ENCODE measurements at regions not wholly inside any gene's neighbourhood (a gene's known extent, or its start where the extent isn't known, plus 50 kb on each side); places are given as distances from the start of the nearest gene placed in this dataset.
"Not testable (repeated sequence)": the region's sequence is repeated elsewhere in the genome, so short reads cannot be mapped to it uniquely, and the experiment has no call there.

DNA sequence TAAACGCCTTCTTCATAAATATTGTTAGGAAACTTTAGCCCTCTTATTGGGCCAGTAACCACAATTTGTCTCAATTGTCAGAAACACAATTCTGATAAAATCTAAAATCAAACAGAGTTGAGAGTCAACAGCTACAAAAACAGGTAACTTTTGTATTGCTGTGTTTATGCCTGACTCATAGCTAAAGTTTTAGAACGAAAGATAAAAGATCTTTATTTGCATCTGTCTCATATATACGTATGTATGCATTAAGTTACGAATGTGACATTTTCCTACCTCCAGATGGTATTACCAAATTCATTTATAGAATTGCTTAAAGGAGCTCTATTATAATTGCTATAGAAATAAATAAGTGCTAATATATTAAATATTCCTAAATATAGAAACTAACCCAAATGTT is 887.9 kb upstream of the NDST4 start:
- no peak for DNase-seq

GRCh38 chr4:115986573-115986972 is 873.2 kb upstream of the NDST4 start:
- DNase-seq = no peak

DNA sequence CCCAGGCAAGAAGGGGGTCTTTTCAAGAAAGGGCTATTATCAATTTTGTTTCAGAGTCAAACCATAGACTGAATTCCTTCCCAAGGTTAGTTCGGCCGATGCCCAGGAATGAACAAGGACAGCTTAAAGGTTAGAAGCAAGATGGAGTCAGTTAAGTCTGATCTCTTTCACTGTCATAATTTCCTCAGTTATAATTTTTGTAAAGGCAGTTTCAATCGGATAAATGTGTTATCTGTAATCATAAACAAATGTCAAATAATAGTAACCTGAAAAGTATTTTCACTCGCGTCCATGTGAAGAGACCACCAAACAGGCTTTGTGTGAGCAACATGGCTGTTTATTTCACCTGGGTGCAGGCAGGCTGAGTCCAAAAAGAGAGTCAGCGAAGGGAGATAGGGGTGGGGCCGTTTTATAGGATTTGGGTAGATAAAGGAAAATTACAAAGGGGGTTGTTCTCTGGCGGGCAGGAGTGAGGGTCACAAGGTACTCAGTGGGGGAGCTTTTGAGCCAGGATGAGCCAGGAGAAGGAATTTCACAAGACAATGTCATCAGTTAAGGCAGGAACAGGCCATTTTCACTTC is 862.1 kb upstream of the NDST4 start:
- DNase-seq = not testable (repeated sequence)

DNA sequence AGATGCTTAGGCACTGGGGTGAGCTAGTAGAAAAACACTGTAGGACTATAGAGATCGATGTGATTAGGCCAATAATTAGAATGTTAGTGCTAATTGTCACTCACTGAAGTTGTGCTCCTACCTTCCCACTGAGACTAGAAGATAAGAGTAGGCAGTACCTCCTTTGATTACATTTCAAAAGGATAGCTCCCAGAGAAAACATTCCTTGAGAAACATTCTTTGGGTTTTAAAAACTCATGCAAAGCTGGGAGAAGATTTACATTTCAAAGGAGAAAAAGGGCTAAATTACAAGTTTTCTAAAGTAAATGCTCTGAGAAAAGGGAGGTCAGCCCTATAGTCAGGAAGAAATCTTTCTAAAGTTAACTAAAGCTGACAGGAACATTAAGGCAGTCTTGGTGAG is 860.3 kb upstream of the NDST4 start:
- no peak for DNase-seq

GRCh38 chr4:115972967-115973366 is 859.5 kb upstream of the NDST4 start:
- DNase-seq = no peak

DNA sequence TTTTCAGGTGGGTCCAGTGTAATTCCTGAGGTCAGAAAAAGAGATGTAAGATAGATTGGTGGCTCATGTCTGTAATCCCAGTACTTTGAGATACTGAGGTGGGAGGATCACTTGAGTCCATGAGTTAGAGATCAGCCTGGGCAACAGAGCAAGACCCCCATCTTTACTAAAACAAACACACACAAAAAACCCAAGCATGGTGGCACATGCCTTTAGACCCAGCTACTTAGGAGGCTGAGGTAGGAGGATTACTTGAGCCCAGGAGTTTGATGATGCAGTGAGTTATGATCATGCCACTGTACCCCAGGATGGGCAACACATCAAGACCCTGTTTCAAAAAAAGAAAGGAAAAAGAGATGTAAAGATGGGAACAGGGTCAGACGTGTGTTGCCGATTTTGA is 857.4 kb upstream of the NDST4 start:
- no peak for DNase-seq

DNA sequence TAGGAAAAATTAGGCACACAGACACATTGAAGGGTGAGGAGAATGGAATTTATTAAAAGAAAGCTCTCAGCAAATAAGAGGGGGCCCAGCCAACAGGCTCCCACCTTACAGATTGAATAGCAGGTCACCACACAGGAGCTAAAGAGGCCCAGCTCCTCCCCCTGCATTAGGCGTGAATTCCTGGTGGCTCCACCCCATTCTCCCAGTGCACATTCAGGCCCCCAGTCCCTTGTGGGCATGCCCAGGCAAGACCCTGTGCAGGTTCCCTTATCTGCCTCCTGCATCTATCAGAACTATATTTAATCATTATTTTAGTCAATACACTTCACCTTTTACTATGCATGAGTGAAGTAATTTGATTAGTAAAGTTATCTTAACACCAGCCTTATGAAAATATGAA is 856.3 kb upstream of the NDST4 start:
- no peak for DNase-seq

- DNase-seq = no peak
Observed at GRCh38 chr4:115965588-115965987, 852.2 kb upstream of the NDST4 start.

DNA sequence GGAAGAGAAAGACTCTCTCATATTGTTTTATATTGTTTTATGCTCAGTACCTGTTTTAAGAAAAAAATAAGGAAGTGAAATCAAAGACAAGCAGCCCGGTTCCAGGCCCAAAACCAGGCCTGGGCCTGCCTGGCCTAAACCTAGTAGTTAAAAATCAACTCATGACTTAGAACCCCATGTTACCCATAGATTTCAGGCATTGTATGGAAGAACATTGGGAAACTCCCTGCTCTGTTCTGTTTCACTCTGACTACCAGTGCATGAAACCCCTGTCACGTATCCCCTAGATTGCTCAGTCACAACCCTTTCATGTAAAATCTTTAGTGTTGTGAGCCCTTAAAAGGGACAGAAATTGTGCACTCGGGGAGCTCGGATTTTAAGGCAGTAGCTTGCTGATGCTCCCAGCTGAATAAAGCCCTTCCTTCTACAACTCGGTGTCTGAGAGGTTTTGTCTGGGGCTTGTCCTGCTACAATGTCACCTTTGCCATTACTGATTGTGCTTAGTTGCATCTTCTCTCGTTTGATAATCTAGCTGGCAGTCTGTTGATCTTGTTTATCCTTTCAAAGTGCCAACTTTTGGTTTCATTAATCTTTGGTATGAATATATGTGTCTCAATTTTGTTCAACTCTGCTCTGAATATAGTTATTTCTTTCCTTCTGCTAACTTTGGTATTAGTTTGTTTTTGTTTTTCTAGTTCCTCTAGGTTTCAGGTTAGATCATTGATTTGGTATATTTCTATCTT is 842.8 kb upstream of the NDST4 start:
- not testable (repeated sequence) for DNase-seq

DNA sequence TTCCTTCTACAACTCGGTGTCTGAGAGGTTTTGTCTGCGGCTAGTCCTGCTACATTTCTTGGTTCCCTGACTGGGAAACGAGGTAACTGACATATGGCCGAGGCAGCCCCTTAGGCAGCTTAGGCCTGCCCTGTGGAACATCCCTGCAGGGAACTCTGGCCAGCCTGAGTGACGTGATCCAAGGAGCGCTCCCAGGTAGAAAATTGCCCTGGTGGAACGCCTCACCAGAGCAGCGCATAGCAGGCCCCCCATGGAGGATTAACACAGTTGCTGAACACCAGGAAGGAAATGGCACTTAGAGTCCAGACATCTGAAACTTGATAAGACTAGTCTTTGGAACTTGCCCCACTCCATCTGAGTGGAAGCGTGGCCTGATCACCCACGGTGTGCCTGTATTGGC is 837.4 kb upstream of the NDST4 start:
- DNase-seq = no peak

GRCh38 chr4:115949974-115950743 is 836.7 kb upstream of the NDST4 start:
- DNase-seq = not testable (repeated sequence)

GRCh38 chr4:115945026-115945425 is 831.6 kb upstream of the NDST4 start:
- DNase-seq = no peak

GRCh38 chr4:115944146-115944905 is 830.9 kb upstream of the NDST4 start:
- no peak for DNase-seq

DNA sequence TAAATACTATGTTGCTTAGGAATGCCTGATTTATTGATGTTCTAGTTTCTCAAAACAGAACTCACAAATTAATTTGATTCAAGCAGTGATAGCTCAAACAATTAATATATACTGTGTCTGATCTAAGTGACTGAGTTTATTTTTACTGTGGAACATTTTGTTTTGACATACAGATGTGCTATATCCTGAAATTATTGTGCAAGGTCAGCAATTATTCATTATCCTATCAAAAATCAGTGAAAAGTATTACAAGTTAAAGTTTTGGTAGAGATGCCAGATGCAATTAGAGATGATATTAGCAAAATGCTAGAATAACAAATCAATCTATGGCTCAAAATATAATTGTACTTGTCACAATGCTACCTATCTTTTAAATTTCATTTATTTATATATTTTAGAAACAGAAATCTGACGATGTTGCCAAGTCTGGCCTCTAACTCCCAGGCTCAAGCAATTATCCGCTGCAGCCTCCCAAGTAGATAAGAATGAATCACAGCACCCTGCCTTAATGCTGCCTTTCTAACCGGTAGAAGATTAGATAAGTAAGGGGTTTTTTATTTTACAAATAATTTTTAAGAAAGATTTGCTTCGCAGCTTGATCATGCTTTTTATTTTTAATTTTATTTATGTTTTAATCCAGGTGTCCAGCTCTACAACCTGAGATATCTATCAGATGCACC is 825.5 kb upstream of the NDST4 start:
- DNase-seq = no peak

GRCh38 chr4:115929373-115929772 is 816.0 kb upstream of the NDST4 start:
- no peak for DNase-seq

GRCh38 chr4:115927382-115927781 is 814.0 kb upstream of the NDST4 start:
- no peak for DNase-seq

DNA sequence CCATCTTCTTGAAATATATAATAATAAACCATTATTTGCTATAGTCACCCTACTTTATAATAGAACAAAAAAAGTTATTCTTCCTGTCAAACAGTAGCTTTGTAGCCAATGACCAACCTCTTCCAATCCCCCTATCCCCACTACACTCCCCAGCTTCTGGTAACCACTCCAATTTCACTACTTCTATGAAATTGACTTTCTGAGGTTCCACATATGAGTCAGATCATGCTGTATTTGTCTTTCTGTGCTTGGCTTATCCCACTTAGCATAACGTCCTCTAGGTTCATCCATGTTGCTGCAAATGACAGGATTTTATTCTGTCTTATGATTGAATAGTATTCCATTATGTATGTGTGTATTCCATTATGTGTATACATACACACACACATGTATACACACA is 809.7 kb upstream of the NDST4 start:
- DNase-seq = no peak

DNA sequence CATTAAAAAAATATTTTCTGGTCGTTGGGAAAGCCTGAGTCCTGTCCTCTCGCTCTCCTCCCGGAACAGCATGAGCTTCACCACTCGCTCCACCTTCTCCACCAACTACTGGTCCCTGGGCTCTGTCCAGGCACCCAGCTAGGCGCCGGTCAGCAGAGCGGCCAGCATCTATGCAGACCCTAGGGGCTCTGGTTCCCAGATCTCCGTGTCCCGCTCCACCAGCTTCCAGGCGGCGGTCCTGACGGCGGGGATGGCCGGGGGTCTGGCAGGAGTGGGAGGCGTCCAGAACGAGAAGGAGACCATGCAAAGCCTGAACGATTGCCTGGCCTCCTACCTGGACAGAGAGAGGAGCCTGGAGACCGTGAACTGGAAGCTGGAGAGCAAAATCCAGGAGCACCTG is 807.2 kb upstream of the NDST4 start:
- no peak for DNase-seq

GRCh38 chr4:115918149-115918548 is 804.7 kb upstream of the NDST4 start:
- DNase-seq = no peak

DNA sequence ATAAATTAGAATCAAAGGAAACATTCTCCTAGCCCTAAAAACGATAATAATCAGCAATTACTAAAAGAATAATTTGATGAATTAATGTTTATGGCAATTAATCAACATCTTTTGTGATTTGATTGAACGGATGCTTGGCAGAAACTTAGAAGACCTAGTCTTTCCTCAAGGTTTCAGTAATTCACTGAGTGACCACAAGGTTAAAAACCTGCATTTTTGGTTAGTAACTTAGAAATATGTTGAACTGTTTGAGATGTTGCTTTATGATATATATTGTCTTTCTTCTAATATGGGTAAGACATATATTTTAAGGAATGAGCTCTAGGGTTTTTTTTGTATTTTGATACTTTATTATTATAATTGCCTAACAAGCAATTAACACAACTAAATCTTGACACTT is 793.0 kb upstream of the NDST4 start:
- no peak for DNase-seq

DNA sequence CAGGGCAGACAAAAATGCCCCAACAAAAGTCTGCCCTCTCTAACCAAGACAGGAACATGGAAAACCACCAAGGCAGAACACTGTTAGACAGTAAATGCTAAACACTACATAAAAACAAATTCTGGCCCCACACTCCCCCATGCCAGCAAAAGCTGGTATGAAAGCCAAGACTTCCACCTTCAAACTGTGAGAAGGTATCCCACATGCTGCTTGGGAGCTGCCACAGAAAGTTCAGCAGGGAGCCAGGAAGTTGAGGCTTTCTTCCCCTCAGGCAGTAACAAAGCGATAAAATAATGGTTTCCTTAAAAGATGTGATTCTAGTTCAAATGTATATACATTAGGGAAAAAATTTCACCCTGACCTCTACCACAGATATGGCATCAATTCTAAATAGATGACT is 770.4 kb upstream of the NDST4 start:
- DNase-seq = no peak

DNA sequence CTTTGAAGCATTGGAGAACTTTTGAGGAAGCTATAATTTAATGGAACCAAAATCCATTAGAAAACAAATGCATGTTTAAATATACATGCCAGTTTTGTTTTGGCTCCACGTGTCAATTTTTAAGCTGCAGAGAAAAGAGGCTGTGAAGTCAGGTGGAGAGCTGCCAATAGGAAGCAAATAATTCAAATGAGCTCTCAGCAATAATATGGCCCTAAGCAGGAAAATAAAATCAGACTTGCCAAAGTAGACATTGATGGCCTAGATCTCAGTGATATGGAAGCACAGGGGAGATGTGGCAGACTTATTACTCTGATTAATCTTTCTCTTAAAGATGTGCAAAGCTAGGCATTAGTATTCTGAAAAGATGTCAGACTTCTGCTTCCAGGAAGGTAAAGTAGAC is 769.8 kb upstream of the NDST4 start:
- no peak for DNase-seq

DNA sequence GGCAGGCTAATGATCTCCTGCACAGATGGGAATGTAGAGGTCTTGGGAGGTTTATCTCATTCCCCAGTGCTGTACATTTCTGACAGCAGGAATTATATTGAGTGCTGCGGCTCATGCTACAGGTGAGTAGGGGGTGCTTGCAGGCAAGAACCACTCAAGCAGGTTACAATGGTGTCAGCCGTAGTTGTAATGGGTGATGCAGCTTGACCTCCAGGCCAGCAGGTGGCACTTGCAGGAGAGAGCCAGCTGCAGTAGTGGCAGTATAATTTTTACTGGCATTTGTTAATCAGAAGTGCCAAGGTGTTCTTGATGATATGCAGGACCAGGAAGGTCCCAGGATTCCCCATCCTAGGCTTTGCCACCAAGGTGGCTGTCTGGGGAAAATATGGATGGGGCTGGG is 759.6 kb upstream of the NDST4 start:
- DNase-seq = no peak

Data from inflammatory macrophage treated with lipopolysaccharide for 4 hours (primary cell).